GM12864 (cell line): ENCODE measurements at regions not wholly inside any gene's neighbourhood (a gene's known extent, or its start where the extent isn't known, plus 50 kb on each side); places are given as distances from the start of the nearest gene placed in this dataset.

ENCODE experiments used
- DNase-seq: peaks from one replicate; pipeline ENCODE4 v3.0.0-alpha.2; 2011; ENCODE audit warnings: low read depth
- H3K4me3 ChIP-seq: 2 replicates; pipeline ENCODE4 v1.5.1; 2011; ENCODE audit warnings: mild to moderate bottlenecking, low read depth, low read length, control low read depth
- CTCF ChIP-seq: IDR thresholded peaks from 2 replicates; pipeline ENCODE4 v1.5.1; 2011; ENCODE audit warnings: low read depth, mild to moderate bottlenecking, moderate library complexity, low read length, control low read depth, inconsistent platforms; ENCODE audit errors: missing control alignments

GRCh38 chr5:133854554-133854953 is 113.9 kb downstream of the C5orf15 start:
- no peak for TF ChIP-seq CTCF
- no peak overlapping the region for H3K4me3 ChIP-seq
- no peak for DNase-seq

GRCh38 chr5:133853646-133854365 is 114.6 kb downstream of the C5orf15 start:
- DNase-seq, result no peak
- no peak for TF ChIP-seq CTCF
- no peak overlapping the region for H3K4me3 ChIP-seq

GRCh38 chr5:133851521-133851920 is 116.9 kb downstream of the C5orf15 start:
- H3K4me3 ChIP-seq, result no peak overlapping the region
- TF ChIP-seq CTCF, result no peak
- DNase-seq, result no peak

GRCh38 chr5:133850811-133851210 is 117.6 kb downstream of the C5orf15 start:
- no peak for DNase-seq
- H3K4me3 ChIP-seq, result no peak overlapping the region
- no peak for TF ChIP-seq CTCF

GRCh38 chr5:133849116-133849515 is 119.3 kb downstream of the C5orf15 start:
- no peak for DNase-seq
- no peak for TF ChIP-seq CTCF
- H3K4me3 ChIP-seq, result no peak overlapping the region

GRCh38 chr5:133848341-133848811 is 120.0 kb downstream of the C5orf15 start:
- DNase-seq, result no peak

More at GRCh38 chr5:133848341-133848811, 120.0 kb downstream of the C5orf15 start:
- no peak for TF ChIP-seq CTCF
- no peak overlapping the region for H3K4me3 ChIP-seq
